ENCODE measurements at regions not wholly inside any gene's neighbourhood (a gene's known extent, or its start where the extent isn't known, plus 50 kb on each side); places are given as distances from the start of the nearest gene placed in this dataset.

DNA sequence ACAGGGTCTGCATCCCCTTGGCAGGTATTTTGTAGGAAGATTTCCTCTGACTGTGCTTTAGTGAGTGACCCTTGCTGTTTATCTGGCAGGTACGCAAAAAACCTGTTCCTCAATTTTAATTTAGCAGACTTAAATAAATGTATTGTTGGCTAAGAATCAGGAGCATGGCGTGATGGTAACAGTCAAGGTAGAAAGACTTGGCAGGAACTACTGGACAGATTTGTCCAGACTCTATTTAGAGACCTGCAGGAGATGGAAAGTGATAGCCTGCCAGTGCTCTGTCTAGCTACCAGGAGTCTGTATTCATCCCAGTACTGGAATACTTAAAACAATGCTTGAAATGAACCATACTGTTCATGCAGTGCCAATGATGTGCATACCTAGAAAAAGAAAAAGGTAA, 78.8 kb upstream of the MAST4 start:
- TF ChIP-seq CTCF (IDR thresholded peaks at IDR 0.05) = no peak

DNA sequence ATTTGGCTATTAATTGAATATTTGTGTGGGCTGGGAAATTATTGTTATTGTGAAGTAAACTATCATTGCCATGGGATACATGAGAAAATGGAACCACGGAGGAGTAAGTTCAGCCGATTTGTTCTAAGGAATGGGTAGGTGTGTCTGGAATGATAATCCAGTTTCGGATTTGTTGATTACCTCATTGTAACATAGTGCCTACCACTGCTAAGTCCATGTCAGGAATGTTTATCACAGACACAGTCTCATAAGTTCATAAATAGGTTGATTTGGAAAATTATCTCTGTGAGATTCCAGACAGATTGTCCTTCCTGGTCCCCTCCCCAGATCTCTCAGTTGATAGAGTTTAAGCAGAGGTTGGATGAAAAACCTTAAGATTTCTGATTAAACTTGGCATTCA, 78.1 kb upstream of the MAST4 start:
- TF ChIP-seq CTCF (IDR thresholded peaks at IDR 0.05) = no peak

DNA sequence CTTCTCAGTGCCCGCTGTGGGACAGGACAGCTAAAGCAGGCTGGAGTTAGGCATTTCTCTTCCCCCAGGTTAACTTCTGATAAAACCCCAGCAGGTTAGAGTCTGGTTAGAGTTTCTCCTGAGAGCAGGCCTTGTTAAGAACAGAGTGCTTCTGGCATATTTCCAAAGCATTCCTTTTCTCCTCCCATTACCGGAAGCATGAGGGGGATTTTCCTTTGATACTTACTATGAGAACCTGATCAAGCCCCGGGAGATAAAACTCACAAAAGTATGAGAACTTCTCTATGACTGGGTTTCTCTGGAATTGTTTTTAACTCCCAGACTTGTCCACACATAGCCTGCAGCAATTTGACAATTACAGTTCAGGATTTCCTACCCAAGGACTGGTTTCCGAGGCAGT, 77.4 kb upstream of the MAST4 start:
- TF ChIP-seq CTCF (IDR thresholded peaks at IDR 0.05) = no peak

- no peak for TF ChIP-seq CTCF (IDR thresholded peaks at IDR 0.05)
Observed at GRCh38 chr5:66519626-66520025, 76.6 kb upstream of the MAST4 start.

GRCh38 chr5:66520854-66521253, 75.3 kb upstream of the MAST4 start:
- no peak for TF ChIP-seq CTCF (IDR thresholded peaks at IDR 0.05)

- no peak for TF ChIP-seq CTCF (IDR thresholded peaks at IDR 0.05)
Observed at GRCh38 chr5:66527478-66528035, 68.6 kb upstream of the MAST4 start.

GRCh38 chr5:66529182-66529581, 67.0 kb upstream of the MAST4 start:
- no peak for TF ChIP-seq CTCF (IDR thresholded peaks at IDR 0.05)

DNA sequence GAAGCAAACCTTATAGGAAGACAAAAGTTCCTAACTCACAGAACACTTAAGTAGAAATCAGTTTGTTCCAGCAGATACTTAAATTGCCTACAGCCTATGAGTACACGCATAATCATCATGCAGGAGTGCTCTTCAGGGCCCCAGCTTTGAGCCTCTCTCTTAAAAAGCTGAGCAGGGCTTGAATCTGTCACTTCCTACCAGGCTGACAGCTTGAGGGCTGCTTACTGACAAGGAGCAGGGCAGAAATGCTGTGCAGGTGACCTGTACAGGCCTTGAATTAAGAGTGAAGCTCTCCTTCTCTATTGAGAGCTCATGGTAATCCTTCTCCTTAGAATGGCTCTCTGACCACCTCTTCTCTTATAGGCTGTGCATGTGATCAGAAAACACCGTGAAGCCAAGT, 66.5 kb upstream of the MAST4 start:
- no peak for TF ChIP-seq CTCF (IDR thresholded peaks at IDR 0.05)
